ENCODE measurements at regions not wholly inside any gene's neighbourhood (a gene's known extent, or its start where the extent isn't known, plus 50 kb on each side); places are given as distances from the start of the nearest gene placed in this dataset.

DNA sequence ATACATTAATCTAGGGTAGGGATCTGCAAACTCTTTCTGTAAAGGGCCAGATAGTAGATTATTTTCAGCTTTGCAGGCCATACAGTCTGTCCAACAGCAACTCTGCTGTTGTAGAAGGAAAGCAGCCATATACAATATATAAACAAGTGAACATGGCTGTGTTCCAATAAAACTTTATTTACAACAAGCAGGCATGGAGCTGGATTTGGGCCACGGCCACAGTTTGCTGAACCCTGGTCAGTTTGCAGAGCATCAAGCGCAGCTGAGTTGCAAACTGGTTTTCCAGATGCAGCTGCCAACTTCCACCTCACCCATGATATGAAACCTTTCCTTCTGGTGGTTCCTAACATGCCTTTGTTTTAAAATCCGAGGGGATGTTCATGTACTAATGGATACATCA is 310.4 kb upstream of the NFE2L3 start:
- TF ChIP-seq CTCF (IDR thresholded peaks at IDR 0.05): no peak
- no peak for TF ChIP-seq POLR2A (IDR thresholded peaks at IDR 0.05)
- no peak for TF ChIP-seq POLR2AphosphoS5 (IDR thresholded peaks at IDR 0.05)
- intact Hi-C loops (cut with DNase I; ENCODE audit: low total_unique reads): no loop called here
- no peaks in the 10 kb centered on the region for H3K4me1 ChIP-seq

DNA sequence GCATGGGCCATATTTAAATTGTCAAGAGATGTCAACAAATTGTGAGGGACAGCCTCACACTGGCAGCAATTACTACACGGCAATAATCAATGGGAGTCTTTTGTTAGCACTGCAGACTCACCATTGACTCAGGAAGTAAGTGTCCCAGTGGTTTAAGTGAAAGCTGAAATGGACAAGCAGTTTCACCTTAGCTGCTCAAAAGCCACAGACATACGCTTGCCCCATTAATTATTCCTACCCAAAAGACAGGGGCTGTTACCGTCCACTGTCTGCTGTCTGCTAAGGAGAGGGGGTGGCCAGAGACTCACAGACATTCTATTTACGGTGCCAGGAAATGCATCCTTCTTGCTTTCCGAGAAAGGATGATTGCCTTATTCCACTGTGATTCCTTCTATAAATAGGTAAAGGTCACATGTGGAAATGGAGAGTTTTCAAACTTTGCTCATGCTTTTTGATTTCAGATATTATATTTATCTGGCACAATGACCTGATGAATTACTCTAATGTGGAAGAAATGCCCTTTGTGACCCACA is 309.7 kb upstream of the NFE2L3 start:
- Histone ChIP-seq H3K27me3 (peaks cover 0 to 6% of the 10 kb centered on the region in 2 donors), H3K4me1 (no peaks in the 10 kb centered on the region), H3K9me3 (no peaks in the 10 kb centered on the region), H3K4me3 (no peak overlapping the region), H3K27ac (no peak overlapping the region), H3K36me3 (no peaks in the 10 kb centered on the region)
- TF ChIP-seq CTCF (IDR thresholded peaks at IDR 0.05) (no peak), POLR2AphosphoS5 (IDR thresholded peaks at IDR 0.05) (no peak), POLR2A (IDR thresholded peaks at IDR 0.05) (no peak)
- intact Hi-C loops (cut with DNase I; ENCODE audit: low total_unique reads): no loop called here
- DNase-seq (ENCODE audit: low spot score in 2 of 2): no peak

More for the DNA sequence above, 310.4 kb upstream of the NFE2L3 start:
- Histone ChIP-seq H3K27ac (no peak overlapping the region), H3K9me3 (no peaks in the 10 kb centered on the region), H3K4me3 (no peak overlapping the region), H3K27me3 (peaks cover 0 to 6% of the 10 kb centered on the region in 2 donors), H3K36me3 (no peaks in the 10 kb centered on the region)
- no peak for DNase-seq (ENCODE audit: low spot score in 2 of 2)

- H3K27ac ChIP-seq: no peak overlapping the region
- intact Hi-C loops (cut with DNase I; ENCODE audit: low total_unique reads): no loop called here
Observed at GRCh38 chr7:25843467-25843866, 308.5 kb upstream of the NFE2L3 start.

DNA sequence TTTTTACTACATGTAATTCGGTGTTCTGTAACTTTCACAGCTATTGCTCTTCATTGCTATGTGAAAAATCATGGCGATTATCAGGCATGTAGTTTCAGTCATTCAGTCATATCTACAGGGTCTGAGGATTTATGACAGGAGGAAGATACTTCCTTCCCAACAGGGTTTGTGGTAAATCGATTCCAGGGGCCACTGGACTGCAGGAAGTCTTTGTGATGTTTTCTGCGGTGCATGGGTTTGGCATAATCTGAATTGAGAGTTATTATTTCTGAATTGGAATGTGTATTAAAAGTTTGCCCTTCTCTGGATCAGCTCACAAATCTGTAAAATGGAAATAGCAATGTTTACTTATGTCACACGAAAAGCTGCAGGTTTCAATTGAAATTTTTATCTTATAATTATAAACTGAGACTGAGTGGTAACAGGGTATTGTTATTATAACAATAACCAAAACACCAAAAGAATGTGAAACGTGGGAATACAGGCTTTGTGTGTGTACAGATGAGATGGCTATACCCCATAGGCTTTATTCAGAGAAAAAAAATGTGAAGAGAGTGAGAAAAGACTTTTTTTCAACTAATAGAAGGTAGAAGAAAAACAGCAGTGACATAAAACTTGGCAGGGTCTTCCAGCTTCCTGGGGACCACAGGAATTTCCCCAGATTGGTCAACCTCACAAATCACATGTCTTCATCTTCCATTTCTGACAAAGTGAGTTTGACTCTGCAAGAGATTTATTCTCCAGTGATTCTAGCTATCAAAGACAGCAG is 307.7 kb upstream of the NFE2L3 start:
- no peak for DNase-seq (ENCODE audit: low spot score in 2 of 2)
- intact Hi-C loops (cut with DNase I; ENCODE audit: low total_unique reads): no loop called here
- Histone ChIP-seq H3K9me3 (no peaks in the 10 kb centered on the region), H3K36me3 (no peaks in the 10 kb centered on the region), H3K4me3 (no peak overlapping the region), H3K27ac (no peak overlapping the region), H3K27me3 (peaks cover 0 to 4% of the 10 kb centered on the region in 2 donors), H3K4me1 (no peaks in the 10 kb centered on the region)
- TF ChIP-seq POLR2AphosphoS5 (IDR thresholded peaks at IDR 0.05) (no peak), CTCF (IDR thresholded peaks at IDR 0.05) (no peak), POLR2A (IDR thresholded peaks at IDR 0.05) (no peak)

More at GRCh38 chr7:25843467-25843866, 308.5 kb upstream of the NFE2L3 start:
- no peak overlapping the region for H3K4me3 ChIP-seq
- H3K36me3 ChIP-seq: no peaks in the 10 kb centered on the region
- no peaks in the 10 kb centered on the region for H3K9me3 ChIP-seq
- no peaks in the 10 kb centered on the region for H3K4me1 ChIP-seq
- no peak for TF ChIP-seq POLR2AphosphoS5 (IDR thresholded peaks at IDR 0.05)
- no peak for TF ChIP-seq POLR2A (IDR thresholded peaks at IDR 0.05)
- no peak for TF ChIP-seq CTCF (IDR thresholded peaks at IDR 0.05)
- DNase-seq (ENCODE audit: low spot score in 2 of 2): no peak
- peaks cover 0 to 6% of the 10 kb centered on the region in 2 donors for H3K27me3 ChIP-seq

DNA sequence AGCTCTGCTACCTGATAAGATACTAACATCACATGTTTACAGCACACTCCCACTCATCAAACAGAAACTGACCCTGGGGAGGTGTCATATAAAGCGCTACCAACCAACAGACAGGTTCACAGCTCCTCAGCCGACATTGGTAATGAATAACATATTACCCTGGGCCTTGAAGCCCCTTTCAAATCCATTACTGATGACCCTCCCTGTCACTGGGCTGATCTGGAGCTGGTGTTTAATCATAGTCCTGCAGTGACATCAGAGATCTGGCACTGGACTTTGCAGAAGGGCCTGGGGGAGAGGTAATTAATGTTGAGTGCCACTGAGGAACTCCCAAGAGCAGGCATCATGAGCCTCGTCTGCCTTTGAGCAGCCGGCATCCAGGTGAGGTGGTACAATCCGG is 306.5 kb upstream of the NFE2L3 start:
- DNase-seq (ENCODE audit: low spot score in 2 of 2): no peak
- no peaks in the 10 kb centered on the region for H3K36me3 ChIP-seq
- no peak for TF ChIP-seq POLR2A (IDR thresholded peaks at IDR 0.05)
- TF ChIP-seq POLR2AphosphoS5 (IDR thresholded peaks at IDR 0.05): no peak
- no peak for TF ChIP-seq CTCF (IDR thresholded peaks at IDR 0.05)
- H3K9me3 ChIP-seq: no peaks in the 10 kb centered on the region
- peaks cover 0 to 11% of the 10 kb centered on the region in 2 donors for H3K27me3 ChIP-seq
- intact Hi-C loops (cut with DNase I; ENCODE audit: low total_unique reads): no loop called here
- no peak overlapping the region for H3K4me3 ChIP-seq
- peak overlapping the region in 1 of 2 donors; percentile 26 for H3K27ac ChIP-seq
- H3K4me1 ChIP-seq: no peaks in the 10 kb centered on the region

Measured in breast epithelium (tissue), 4 donors.